Panc1 (cell line): ENCODE measurements at regions not wholly inside any gene's neighbourhood (a gene's known extent, or its start where the extent isn't known, plus 50 kb on each side); places are given as distances from the start of the nearest gene placed in this dataset.

Source experiments
- POLR2AphosphoS5 ChIP-seq: IDR thresholded peaks from 2 replicates; pipeline ENCODE4 v1.6.1; 2012; ENCODE audit warnings: mild to moderate bottlenecking, low read depth, low read length, moderate library complexity
- SIN3A ChIP-seq: IDR thresholded peaks from 2 replicates; pipeline ENCODE4 v1.6.1; 2012; ENCODE audit warnings: low read depth, mild to moderate bottlenecking, low read length, moderate library complexity, borderline replicate concordance; ENCODE audit not compliant: insufficient read depth
- TCF7L2 ChIP-seq: IDR thresholded peaks from 2 replicates; pipeline ENCODE4 v1.6.1; 2011; ENCODE audit warnings: mild to moderate bottlenecking, low read depth, low read length, inconsistent platforms
- TF ChIP-seq, protein P1 (sequence below): fragments of 450-650 bp; IDR thresholded peaks from 2 replicates; pipeline ENCODE4 v1.5.1; 2017; ENCODE audit warnings: mild to moderate bottlenecking
- TF ChIP-seq, protein P2 (sequence below), 2 experiments: IDR thresholded peaks; 2 replicates each; pipeline ENCODE4 v1.6.1; 2011 to 2012; ENCODE audit warnings: low read depth in 2 of 2, control low read depth in 1 of 2, low read length in 1 of 2, mild to moderate bottlenecking in 1 of 2, moderate library complexity in 1 of 2; ENCODE audit not compliant: insufficient read depth in 1 of 2

DNA sequence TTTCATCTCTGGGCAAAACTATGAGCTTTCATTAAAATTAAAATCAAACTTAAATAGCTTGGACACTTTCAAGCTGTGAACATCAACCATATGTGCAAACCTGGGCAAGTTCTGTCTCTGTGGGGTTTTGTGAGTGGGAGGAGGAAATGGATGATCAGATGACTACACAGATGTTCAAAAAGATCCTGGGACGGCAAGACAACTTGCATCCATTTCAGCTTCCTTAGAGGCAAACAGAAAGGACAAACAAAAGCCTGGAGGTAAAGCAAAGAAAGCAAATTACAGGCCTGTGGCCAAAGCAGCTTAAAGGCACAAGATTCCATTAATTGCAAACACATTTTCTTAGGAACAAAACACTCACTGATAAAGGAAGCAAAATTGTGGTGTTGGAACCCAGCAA is 222.2 kb downstream of the NEBL start:
- TF ChIP-seq, protein P1, sequence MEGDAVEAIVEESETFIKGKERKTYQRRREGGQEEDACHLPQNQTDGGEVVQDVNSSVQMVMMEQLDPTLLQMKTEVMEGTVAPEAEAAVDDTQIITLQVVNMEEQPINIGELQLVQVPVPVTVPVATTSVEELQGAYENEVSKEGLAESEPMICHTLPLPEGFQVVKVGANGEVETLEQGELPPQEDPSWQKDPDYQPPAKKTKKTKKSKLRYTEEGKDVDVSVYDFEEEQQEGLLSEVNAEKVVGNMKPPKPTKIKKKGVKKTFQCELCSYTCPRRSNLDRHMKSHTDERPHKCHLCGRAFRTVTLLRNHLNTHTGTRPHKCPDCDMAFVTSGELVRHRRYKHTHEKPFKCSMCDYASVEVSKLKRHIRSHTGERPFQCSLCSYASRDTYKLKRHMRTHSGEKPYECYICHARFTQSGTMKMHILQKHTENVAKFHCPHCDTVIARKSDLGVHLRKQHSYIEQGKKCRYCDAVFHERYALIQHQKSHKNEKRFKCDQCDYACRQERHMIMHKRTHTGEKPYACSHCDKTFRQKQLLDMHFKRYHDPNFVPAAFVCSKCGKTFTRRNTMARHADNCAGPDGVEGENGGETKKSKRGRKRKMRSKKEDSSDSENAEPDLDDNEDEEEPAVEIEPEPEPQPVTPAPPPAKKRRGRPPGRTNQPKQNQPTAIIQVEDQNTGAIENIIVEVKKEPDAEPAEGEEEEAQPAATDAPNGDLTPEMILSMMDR: no peak
- TF ChIP-seq, protein P2, sequence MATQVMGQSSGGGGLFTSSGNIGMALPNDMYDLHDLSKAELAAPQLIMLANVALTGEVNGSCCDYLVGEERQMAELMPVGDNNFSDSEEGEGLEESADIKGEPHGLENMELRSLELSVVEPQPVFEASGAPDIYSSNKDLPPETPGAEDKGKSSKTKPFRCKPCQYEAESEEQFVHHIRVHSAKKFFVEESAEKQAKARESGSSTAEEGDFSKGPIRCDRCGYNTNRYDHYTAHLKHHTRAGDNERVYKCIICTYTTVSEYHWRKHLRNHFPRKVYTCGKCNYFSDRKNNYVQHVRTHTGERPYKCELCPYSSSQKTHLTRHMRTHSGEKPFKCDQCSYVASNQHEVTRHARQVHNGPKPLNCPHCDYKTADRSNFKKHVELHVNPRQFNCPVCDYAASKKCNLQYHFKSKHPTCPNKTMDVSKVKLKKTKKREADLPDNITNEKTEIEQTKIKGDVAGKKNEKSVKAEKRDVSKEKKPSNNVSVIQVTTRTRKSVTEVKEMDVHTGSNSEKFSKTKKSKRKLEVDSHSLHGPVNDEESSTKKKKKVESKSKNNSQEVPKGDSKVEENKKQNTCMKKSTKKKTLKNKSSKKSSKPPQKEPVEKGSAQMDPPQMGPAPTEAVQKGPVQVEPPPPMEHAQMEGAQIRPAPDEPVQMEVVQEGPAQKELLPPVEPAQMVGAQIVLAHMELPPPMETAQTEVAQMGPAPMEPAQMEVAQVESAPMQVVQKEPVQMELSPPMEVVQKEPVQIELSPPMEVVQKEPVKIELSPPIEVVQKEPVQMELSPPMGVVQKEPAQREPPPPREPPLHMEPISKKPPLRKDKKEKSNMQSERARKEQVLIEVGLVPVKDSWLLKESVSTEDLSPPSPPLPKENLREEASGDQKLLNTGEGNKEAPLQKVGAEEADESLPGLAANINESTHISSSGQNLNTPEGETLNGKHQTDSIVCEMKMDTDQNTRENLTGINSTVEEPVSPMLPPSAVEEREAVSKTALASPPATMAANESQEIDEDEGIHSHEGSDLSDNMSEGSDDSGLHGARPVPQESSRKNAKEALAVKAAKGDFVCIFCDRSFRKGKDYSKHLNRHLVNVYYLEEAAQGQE (IDR thresholded peaks at IDR 0.05; ENCODE audit: insufficient read depth in 1 of 2, low read depth in 2 of 2, low read length in 1 of 2): no peak
- TF ChIP-seq POLR2AphosphoS5 (no peak), SIN3A (no peak), TCF7L2 (no peak)
